GM21367 (cell line): ENCODE measurements at regions not wholly inside any gene's neighbourhood (a gene's known extent, or its start where the extent isn't known, plus 50 kb on each side); places are given as distances from the start of the nearest gene placed in this dataset.
A peak's percentile ranks its signal among the peaks of the same experiment; 100 is the strongest.
"Not testable (repeated sequence)": the region's sequence is repeated elsewhere in the genome, so short reads cannot be mapped to it uniquely, and the experiment has no call there.

Source experiments
- ATAC-seq: cut with Tn5 transposase; IDR thresholded peaks from one replicate; pipeline ENCODE4 v1.9.1; 2021; ENCODE audit not compliant: unreplicated experiment

DNA sequence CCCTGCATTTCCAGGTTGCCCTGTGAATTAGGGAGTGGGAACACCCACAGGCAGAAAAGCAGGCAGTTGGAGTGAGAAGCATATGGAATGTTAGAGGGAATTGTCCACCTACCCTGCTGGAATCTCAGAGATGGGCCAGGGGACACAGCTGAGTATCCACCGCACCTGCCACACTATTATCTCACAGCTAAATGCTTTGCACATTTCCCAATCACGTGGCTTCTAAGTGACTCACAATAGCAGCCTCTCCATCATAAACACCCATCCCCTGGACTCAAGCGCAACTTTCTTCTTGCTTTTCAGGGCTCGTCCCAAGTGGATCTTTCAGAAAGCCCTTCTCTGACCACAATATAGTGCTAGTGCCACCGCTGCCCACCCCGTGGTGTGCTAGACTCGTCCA is 389.0 kb upstream of the LMCD1 start:
- no peak for ATAC-seq

DNA sequence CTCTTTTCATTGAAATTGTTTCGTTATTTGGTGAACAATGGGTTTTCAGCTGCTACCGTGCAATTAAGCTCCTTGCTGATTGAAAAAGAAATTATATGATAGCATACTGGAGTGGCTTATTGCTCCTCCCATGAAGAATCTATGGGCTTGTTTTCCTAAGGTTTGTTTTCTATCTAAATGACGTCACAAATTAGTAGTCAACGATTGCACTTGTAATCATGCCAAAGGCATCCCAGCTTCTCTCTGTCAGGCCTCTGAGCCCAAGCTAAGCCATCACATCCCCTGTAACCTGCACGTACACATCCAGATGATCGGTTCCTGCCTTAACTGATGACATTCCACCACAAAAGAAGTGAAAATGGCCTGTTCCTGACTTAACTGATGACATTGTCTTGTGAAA is 388.0 kb upstream of the LMCD1 start:
- no peak for ATAC-seq

DNA sequence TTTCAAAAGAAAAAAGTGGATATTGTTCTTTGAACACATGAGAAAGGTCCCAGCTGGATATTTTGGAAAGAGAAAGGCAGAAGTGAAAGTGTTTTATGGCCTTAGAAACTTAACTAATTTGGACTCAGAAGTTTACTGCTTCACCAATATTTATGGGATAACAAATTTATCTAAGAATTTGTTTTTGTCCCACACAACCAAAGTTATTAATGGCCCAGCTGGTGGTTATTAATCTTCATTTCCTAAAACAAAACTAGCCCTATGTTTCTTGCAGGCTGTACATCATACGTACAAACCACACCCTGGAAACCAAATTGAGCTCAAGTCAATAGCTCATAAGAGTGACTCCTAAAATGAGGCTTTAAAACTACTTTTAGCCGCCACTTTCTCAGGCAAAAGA is 372.9 kb upstream of the LMCD1 start:
- no peak for ATAC-seq

DNA sequence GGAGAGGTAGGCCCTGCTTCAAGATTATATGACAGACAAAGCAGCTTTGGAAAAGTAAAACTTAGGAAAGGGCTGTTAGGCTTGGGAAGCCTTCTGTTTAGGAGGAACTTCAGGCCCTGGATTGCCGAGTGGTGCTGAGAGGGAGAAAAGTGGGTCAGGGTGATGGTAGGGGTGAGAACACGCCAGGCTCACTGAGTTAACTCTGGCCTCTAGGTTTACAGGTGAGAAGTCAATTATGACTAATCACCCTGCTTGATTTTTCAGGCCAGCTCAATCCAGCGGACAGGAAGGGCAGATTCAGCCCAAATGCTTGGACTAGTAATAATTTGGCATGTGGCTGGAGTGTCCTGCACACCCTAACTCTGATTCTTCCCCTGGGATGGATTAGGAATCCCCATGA is 365.1 kb upstream of the LMCD1 start:
- ATAC-seq, result no peak

- no peak for ATAC-seq
Measured at GRCh38 chr3:8143186-8143585, 358.4 kb upstream of the LMCD1 start.

- no peak for ATAC-seq
Measured at GRCh38 chr3:8145661-8146060, 356.0 kb upstream of the LMCD1 start.

- ATAC-seq, result no peak
Measured at GRCh38 chr3:8147711-8148110, 353.9 kb upstream of the LMCD1 start.

DNA sequence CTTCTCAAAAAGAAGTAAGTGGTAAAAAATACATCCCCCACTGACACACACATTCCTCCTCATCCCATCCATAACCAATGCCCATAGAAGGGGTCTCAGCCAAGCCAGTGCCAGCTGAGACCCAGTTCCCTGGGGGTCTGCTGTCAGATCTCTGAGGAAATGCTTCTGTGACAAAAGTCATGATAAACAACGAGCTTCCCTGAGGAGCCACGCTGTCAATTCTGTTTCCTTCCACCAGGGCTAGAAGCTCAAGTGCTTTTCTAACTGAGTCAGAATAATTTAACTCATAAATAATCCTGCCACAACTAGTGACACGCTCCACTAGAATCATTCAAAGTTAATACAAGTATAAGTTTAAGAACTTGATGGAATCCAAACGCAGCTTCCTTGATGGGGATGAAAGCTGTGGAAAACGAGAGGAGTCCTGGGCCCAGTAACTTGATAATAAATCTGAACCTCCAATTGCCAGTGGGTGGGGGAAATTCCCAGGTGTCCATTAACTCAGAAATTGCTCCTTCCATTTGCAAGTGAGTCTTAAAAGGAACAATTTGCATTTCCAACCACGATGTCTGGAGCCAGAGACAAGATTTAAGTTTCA is 348.7 kb upstream of the LMCD1 start:
- no peak for ATAC-seq

DNA sequence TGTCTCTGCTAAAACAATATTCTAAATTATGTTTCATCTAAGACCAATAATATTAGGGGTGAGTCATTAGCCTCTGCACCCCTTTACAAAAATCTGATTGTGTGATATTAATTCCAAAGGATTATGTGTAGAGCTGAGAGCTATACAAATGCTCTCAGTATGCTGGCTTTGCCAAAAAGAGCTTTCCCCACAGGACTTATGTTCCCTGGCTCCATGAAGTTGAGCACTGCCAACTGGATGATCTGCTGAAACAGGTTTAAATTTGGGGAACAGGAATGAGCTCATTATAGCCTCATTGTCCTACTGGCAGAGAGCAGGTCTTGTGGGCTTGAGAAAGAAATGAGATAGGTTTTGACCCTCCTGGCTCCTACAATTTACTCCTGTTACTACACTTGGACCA is 347.8 kb upstream of the LMCD1 start:
- no peak for ATAC-seq

DNA sequence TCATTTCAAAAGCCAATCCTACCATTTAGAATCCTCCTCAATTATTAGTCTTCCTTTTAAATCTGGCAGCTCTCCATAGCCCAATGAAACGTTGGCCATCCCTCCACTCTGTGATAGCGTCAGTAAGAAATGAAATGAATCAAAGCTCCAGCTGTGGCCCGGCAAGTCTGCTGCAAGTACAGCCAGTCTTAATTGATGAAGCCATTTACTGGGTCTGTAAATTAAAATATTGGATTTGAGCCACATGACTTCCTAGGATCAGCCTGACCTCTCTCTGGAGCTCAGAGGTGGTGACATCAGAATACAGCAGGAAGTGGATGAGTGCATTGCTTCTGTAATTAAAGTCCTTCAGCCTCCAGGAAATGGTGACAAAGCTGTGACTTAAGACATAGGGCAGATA is 347.0 kb upstream of the LMCD1 start:
- ATAC-seq, result no peak

DNA sequence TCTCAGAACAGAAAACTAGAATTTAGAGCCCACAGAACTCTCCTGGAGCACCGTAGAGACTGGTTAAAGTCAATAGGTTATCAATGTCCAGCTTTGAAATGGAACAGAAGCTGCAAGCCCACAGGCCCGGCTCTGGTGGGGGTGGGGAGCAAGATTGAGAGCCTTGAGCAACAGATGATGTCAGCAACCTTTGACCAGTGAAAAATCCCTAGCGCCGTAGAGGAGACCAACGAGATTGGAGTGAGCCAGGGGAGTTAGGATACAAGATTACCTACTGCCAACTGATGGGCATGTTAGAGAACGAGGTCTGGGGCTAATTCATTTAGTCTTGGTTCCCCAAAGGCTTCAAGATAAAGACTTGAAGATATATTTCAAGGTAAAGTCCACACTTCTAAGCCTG is 345.5 kb upstream of the LMCD1 start:
- ATAC-seq, result no peak

GRCh38 chr3:8156831-8157230 is 344.8 kb upstream of the LMCD1 start:
- no peak for ATAC-seq

GRCh38 chr3:8157640-8158039 is 344.0 kb upstream of the LMCD1 start:
- ATAC-seq, result no peak

DNA sequence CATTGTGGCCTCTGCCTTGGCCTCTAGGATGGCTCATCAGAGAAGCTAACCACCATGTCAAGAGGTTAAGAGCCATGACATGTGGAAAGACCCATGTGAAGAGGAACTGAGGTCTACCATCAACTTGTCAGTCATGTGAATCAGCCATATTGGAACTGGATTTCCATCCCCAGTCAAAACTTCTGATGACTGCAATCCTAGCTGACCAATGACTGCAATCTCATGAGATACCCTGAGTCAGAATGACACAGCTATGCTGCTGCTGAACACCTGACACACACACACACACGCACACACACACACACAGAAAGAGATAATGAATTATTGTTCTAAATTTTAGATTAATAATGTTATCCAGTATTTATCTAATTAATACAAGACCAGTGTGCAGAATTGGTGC is 337.5 kb upstream of the LMCD1 start:
- ATAC-seq, result no peak

- ATAC-seq, result no peak
Measured at GRCh38 chr3:8166014-8166413, 335.6 kb upstream of the LMCD1 start.

- no peak for ATAC-seq
Measured at GRCh38 chr3:8170971-8171508, 330.6 kb upstream of the LMCD1 start.

- ATAC-seq, result no peak
Measured at GRCh38 chr3:8173892-8174291, 327.7 kb upstream of the LMCD1 start.

DNA sequence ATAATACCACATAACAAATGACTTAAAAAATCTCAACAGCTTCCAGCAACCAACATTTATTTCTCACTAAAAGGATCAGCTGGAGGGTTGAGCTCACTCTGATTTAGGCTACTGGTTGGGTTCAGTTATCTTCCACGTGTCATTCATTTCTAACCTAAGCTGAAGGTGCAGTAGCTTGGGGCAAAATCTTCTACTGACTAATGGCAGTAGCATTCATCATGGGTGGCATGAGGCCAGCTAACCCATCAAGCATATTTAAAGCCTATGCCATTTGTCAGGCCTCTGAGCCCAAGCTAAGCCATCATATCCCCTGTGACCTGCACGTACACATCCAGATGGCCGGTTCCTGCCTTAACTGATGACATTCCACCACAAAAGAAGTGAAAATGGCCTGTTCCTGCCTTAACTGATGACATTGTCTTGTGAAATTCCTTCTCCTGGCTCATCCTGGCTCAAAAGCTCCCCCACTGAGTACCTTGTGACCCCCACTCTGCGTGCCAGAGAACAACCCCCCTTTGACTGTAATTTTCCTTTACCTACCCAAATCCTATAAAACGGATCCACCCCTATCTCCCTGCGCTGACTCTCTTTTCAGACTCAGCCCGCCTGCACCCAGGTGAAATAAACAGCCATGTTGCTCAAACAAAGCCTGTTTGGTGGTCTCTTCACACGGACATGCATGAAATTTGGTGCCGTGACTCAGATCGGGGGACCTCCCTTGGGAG is 324.7 kb upstream of the LMCD1 start:
- not testable (repeated sequence) for ATAC-seq

- not testable (repeated sequence) for ATAC-seq
Measured at GRCh38 chr3:8178516-8178915, 323.1 kb upstream of the LMCD1 start.

GRCh38 chr3:8182904-8183303 is 318.7 kb upstream of the LMCD1 start:
- no peak for ATAC-seq

- peak; percentile 85 for ATAC-seq
Measured at GRCh38 chr3:8183627-8184026, 318.0 kb upstream of the LMCD1 start.

DNA sequence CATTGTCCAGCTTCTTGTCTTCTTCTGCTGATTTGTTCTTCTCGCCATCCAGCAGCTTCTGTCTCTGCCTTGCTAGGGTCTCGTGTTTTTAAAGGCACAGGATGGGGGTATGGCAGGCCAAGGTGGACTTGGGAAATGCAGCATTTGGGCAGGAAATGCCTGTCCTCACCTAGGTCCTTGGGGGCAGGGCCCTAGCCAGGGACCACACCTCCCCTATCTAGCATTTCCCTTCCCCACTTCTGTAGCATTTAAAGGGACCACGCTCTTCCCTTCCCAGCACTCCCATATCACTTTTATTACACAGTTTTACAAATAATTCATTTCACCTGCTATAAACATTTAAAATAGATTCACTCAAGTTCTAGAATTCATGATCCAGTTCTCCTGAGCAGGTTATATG is 315.4 kb upstream of the LMCD1 start:
- ATAC-seq, result no peak

DNA sequence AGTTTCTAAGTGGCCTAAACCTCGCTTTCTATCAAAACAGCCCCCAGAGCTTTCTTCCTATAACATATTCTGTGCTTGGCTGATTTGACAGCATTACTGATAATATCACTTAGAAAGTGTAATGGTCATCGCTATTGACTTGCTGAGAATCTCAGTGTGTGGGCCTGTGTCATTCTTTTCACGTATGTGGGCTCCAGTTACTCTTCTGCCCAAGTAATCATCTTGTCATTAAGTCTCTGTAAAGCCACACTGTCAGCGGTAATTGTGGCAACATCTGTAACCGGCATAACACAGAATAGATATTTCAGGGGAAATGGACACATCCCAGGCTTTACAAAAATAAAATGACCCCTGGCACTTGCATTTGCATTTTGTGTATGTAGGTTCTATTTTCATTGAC is 313.6 kb upstream of the LMCD1 start:
- ATAC-seq, result no peak
